ENCODE measurements at regions not wholly inside any gene's neighbourhood (a gene's known extent, or its start where the extent isn't known, plus 50 kb on each side); places are given as distances from the start of the nearest gene placed in this dataset.

GRCh38 chr6:133707456-133707855 is 181.5 kb upstream of the TCF21 start:
- TF ChIP-seq CTCF (IDR thresholded peaks at IDR 0.05) (no peak), POLR2AphosphoS5 (IDR thresholded peaks at IDR 0.05) (no peak)
